Activated CD8-positive, alpha-beta memory T cell treated with anti-CD3 and anti-CD28 coated beads, Interleukin-2, amount 10 ng/mL, durations not matched to agents 7 days and 5 days (primary cell): ENCODE measurements at regions not wholly inside any gene's neighbourhood (a gene's known extent, or its start where the extent isn't known, plus 50 kb on each side); places are given as distances from the start of the nearest gene placed in this dataset.

Source experiments
- ATAC-seq: fragments of 150-1000 bp; cut with Tn5 transposase; one replicate; pipeline ENCODE4 v1.10.0; 2021; ENCODE audit warnings: moderate library complexity
- CTCF ChIA-PET: fragments of 350-600 bp; sonication (Branson Sonifier 250); formaldehyde crosslinking; loops from one replicate; lab custom pipeline; 2021; ENCODE audit warnings: antibody characterized with exemption; lab: Charles Lee
- DNase-seq: peaks from one replicate; pipeline ENCODE4 v3.0.0-alpha.2; 2020
- H3K27ac Mint-ChIP-seq: one replicate; pipeline ENCODE4 v1.8.0; 2021; ENCODE audit warnings: mild to moderate bottlenecking, mixed read lengths
- H3K27me3 Mint-ChIP-seq: one replicate; pipeline ENCODE4 v1.8.0; 2021; ENCODE audit warnings: mixed read lengths
- H3K36me3 Mint-ChIP-seq: one replicate; pipeline ENCODE4 v1.8.0; 2021; ENCODE audit warnings: mild to moderate bottlenecking, mixed read lengths
- H3K4me1 Mint-ChIP-seq: one replicate; pipeline ENCODE4 v1.8.0; 2021; ENCODE audit warnings: mixed read lengths
- H3K4me3 Mint-ChIP-seq: one replicate; pipeline ENCODE4 v1.8.0; 2021; ENCODE audit warnings: mild to moderate bottlenecking, moderate library complexity, mixed read lengths
- H3K9me3 Mint-ChIP-seq: one replicate; pipeline ENCODE4 v1.8.0; 2022; ENCODE audit warnings: low read depth, mixed read lengths

DNA sequence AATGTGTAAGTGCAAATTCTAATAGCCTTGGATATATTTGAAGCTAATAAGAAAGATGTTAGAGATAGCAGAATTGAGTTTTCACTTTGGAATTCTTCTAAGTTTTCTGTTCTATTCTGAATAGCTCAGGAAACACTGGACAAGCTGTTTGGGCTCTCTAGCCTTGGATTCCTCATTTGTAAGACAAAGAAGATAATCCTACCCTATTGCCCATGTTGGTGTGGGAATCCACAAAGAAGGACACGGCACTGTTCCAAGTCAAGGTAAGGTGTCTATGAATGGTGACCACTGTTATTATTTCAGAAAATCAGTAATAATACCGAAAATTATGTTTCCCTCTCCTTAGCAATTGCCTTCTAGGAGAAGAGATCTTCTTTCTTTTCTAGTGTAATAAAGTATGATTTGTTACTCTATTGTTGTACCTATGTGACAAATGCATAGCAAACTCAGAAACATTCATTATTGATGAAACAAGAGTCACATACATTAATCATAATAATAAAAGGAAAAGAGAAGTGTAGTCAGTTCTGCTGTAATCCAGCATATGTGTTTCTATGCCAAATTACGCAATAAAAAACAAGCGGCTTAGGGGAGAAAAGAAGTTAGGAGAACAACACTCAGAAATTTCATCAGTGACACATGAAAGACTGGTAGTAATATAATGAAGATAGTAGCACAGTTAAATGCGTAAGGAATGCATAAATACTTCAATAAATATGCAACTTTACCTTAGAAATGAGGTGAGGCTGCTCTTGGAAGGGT lies 1012.3 kb upstream of the PHF14 start:
- CTCF ChIA-PET, result no interaction called here
- H3K36me3 Mint-ChIP-seq, result no peaks in the 10 kb centered on the region

DNA sequence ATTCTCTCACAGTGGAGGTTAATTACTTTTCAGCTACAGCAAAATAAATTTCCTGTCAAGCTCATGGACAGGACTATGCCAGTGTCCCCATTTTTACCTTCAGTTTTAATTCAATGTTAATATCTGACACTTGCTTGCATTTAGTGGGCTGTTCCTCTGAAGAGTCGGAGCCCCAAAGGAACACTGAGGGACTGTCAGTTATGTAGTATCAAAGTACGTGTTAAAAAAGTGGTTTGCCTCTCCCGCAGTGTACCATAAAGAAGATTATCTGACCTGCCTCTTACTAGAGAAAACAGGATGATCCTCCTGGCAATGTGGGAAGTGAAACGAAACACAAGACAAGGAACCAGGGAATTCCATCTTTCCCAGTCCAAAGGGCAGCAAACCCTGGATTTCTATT lies 1010.9 kb upstream of the PHF14 start:
- ATAC-seq (no peak), DNase-seq (no peak)
- Mint-ChIP-seq H3K36me3 (no peaks in the 10 kb centered on the region), H3K27ac (no peak overlapping the region), H3K27me3 (no peaks in the 10 kb centered on the region), H3K4me3 (no peak overlapping the region), H3K4me1 (no peaks in the 10 kb centered on the region), H3K9me3 (peaks cover 6% of the 10 kb centered on the region)
- CTCF ChIA-PET, result no interaction called here

More for the DNA sequence above, 1012.3 kb upstream of the PHF14 start:
- no peak for ATAC-seq
- Mint-ChIP-seq H3K27ac (no peak overlapping the region), H3K9me3 (peaks cover 10% of the 10 kb centered on the region), H3K4me1 (no peaks in the 10 kb centered on the region), H3K4me3 (no peak overlapping the region), H3K27me3 (no peaks in the 10 kb centered on the region)
- no peak for DNase-seq

DNA sequence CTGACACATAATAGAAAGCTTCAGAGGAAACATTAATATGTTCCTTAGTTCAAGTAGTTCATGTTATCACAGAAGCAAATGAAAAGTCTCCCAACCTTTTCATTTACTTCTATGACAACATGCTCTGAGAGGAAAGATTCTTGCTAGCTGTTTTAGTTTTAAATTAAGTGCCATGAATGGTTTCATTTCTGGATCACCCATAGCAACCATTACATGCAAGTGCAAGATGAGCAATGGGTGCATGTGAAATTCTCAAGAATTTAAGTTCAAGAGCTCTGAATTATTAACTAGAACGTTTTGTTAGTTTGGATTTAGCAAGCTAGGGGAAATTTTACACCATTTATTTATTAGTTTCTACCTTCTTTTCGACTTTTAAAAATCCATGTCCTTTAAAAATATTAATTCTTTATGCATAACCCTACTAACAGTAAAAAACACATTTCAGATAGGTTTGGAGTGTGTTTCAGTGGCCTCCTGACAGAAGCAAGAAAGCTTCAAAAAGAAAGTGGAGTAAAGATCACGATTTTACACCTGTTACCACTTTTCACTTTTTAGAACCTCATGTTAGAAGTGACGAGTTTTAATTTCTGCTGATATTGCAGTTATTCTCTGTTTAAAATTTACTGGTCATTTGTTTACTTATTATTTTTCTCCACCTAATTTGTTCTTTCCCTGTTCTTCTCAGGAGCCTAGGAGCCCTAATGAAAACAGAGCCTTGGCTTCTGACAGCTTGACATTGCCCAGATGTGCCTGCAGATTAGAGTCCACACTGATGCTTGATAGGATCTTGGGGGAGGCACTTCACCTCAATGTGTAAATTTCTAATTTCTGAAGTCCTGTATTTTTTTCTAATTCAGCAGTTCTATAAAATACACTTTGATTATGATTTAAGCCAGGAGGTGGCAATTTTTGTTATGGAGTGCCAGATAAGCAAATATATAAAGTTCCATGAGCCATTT lies 995.3 kb upstream of the PHF14 start:
- no peak for ATAC-seq
- Mint-ChIP-seq H3K4me3 (no peak overlapping the region), H3K27ac (no peak overlapping the region), H3K36me3 (no peaks in the 10 kb centered on the region), H3K9me3 (no peaks in the 10 kb centered on the region), H3K4me1 (no peaks in the 10 kb centered on the region), H3K27me3 (no peaks in the 10 kb centered on the region)
- CTCF ChIA-PET, result no interaction called here
- no peak for DNase-seq

DNA sequence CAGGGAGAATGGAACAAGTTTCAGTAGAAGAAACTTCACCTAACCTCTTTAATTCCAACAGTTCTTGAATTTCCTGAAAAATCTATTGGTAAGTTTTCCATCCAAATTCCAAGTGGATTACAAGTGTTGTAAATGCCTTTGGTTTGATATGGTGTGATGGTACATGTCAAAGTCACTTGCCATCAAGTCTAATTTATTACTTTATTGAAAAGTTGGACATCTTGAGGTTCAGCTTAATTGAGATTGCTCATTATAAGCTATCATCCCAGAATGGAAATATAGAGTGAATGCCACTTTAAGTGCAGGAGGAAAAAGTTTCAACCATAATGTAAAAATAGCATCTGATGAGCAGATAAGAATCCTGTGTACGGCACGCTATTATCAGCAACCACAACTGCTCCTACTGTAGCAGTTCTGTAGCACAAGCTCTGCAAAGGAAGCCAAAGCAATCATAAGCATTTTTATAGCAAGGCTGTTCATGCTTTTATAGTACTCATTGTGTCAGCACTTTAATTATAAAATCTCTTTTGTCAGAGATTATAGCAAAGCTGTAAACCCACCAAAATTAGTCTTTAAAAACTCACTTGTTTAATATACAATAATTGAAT lies 991.8 kb upstream of the PHF14 start:
- no peak overlapping the region for H3K27ac Mint-ChIP-seq
- no peak for DNase-seq
- CTCF ChIA-PET, result no interaction called here
- no peak for ATAC-seq
- H3K36me3 Mint-ChIP-seq, result no peaks in the 10 kb centered on the region
- no peaks in the 10 kb centered on the region for H3K27me3 Mint-ChIP-seq
- H3K4me1 Mint-ChIP-seq, result no peaks in the 10 kb centered on the region
- no peak overlapping the region for H3K4me3 Mint-ChIP-seq
- H3K9me3 Mint-ChIP-seq, result no peaks in the 10 kb centered on the region

- no peaks in the 10 kb centered on the region for H3K4me1 Mint-ChIP-seq
- no peaks in the 10 kb centered on the region for H3K27me3 Mint-ChIP-seq
- H3K4me3 Mint-ChIP-seq, result no peak overlapping the region
- CTCF ChIA-PET, result no interaction called here
- no peak for ATAC-seq
- H3K36me3 Mint-ChIP-seq, result no peaks in the 10 kb centered on the region
- DNase-seq, result no peak
- H3K27ac Mint-ChIP-seq, result no peak overlapping the region
- no peaks in the 10 kb centered on the region for H3K9me3 Mint-ChIP-seq
Measured at GRCh38 chr7:9983048-9983447, 990.6 kb upstream of the PHF14 start.

DNA sequence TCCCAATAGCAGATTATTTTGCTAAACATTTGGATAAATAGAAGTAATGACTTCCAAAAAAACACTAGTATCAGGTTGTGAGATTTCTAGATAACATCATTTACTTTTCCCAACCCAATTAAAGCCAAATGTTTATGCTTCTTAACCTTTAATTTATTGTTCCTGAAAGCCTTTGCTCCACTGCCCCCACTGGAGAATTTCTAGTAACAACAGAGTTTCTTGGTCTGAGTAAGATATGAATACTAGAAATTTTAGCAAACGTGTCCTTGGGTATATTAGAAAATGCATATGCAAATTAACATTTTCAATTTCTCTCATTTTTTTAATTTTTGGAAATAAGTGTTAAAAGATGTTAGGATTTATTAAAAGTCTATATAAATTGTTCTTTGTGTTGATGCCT lies 958.0 kb upstream of the PHF14 start:
- CTCF ChIA-PET, result no interaction called here
- no peak overlapping the region for H3K27ac Mint-ChIP-seq
- no peaks in the 10 kb centered on the region for H3K4me1 Mint-ChIP-seq
- H3K36me3 Mint-ChIP-seq, result no peaks in the 10 kb centered on the region
- H3K9me3 Mint-ChIP-seq, result no peaks in the 10 kb centered on the region
- ATAC-seq, result no peak
- H3K27me3 Mint-ChIP-seq, result no peaks in the 10 kb centered on the region
- DNase-seq, result no peak
- no peak overlapping the region for H3K4me3 Mint-ChIP-seq

DNA sequence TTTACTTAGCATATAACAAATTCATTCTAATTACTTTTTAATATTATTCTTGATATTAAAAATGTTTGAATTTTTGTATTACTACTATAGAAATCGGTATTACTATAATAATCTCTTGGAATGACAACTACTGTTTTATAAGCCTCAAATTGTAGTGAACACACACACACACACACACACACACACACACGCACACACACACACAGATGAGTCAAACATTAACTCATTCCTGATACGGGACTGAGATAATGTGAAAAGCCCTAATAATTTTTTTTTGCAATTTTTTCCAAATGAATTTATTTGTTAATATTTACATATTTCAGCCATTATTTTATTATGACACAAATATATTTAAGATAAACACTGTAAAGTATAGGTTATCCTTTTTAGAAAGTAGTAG lies 951.2 kb upstream of the PHF14 start:
- H3K27ac Mint-ChIP-seq, result no peak overlapping the region
- no peaks in the 10 kb centered on the region for H3K36me3 Mint-ChIP-seq
- DNase-seq (no peak), ATAC-seq (no peak)
- no peaks in the 10 kb centered on the region for H3K27me3 Mint-ChIP-seq
- no peaks in the 10 kb centered on the region for H3K4me1 Mint-ChIP-seq
- no peak overlapping the region for H3K4me3 Mint-ChIP-seq
- peaks cover 10% of the 10 kb centered on the region for H3K9me3 Mint-ChIP-seq
- CTCF ChIA-PET, result no interaction called here

GRCh38 chr7:10022957-10023356 lies 950.7 kb upstream of the PHF14 start:
- CTCF ChIA-PET, result no interaction called here
- Mint-ChIP-seq H3K36me3 (no peaks in the 10 kb centered on the region), H3K9me3 (peaks cover 10% of the 10 kb centered on the region), H3K27ac (no peak overlapping the region), H3K27me3 (no peaks in the 10 kb centered on the region), H3K4me3 (no peak overlapping the region), H3K4me1 (no peaks in the 10 kb centered on the region)
- ATAC-seq (no peak), DNase-seq (no peak)

GRCh38 chr7:10034843-10035556 lies 938.7 kb upstream of the PHF14 start:
- Mint-ChIP-seq H3K27me3 (no peaks in the 10 kb centered on the region), H3K4me1 (peaks cover 8% of the 10 kb centered on the region), H3K9me3 (no peaks in the 10 kb centered on the region), H3K27ac (peak overlapping the region; percentile 12), H3K4me3 (no peak overlapping the region), H3K36me3 (no peaks in the 10 kb centered on the region)
- ATAC-seq (peak; percentile 33), DNase-seq (no peak)
- CTCF ChIA-PET, result interaction anchor here (0.6 kb wide), 1 partner anchor 881 kb away, joined by 3 read pairs; no protein-coding TSS in a partner anchor

GRCh38 chr7:10036693-10037092 lies 937.0 kb upstream of the PHF14 start:
- Mint-ChIP-seq H3K4me1 (peaks cover 8% of the 10 kb centered on the region), H3K27me3 (no peaks in the 10 kb centered on the region), H3K36me3 (no peaks in the 10 kb centered on the region), H3K4me3 (no peak overlapping the region), H3K9me3 (no peaks in the 10 kb centered on the region), H3K27ac (no peak overlapping the region)
- ATAC-seq (no peak), DNase-seq (no peak)
- CTCF ChIA-PET, result no interaction called here

DNA sequence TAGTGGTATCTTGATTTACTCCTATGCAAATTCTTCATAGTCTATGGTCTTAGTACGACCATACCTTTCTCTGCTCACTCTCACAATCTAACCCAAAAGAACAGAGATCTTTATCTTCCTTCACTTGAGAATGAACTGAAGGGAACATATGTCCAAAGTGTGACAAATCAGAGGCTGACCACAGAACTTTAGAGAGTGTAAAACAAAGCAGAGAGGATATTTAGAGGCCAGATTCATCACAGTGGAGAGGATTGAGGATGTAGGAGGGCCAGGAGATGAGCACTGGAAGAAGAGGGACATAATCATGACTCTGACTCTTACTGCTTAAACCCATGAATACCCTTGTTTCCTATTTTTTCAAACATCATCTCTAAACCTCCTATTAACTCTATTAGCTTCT lies 935.3 kb upstream of the PHF14 start:
- H3K36me3 Mint-ChIP-seq, result no peaks in the 10 kb centered on the region
- ATAC-seq, result no peak

GRCh38 chr7:10040674-10041073 lies 933.0 kb upstream of the PHF14 start:
- DNase-seq, result no peak
- CTCF ChIA-PET, result no interaction called here

More for the DNA sequence above, 935.3 kb upstream of the PHF14 start:
- no peaks in the 10 kb centered on the region for H3K9me3 Mint-ChIP-seq
- H3K27ac Mint-ChIP-seq, result no peak overlapping the region
- H3K4me1 Mint-ChIP-seq, result peaks cover 8% of the 10 kb centered on the region
- CTCF ChIA-PET, result no interaction called here
- DNase-seq, result no peak
- H3K4me3 Mint-ChIP-seq, result no peak overlapping the region
- no peaks in the 10 kb centered on the region for H3K27me3 Mint-ChIP-seq

GRCh38 chr7:10070899-10071298 lies 902.8 kb upstream of the PHF14 start:
- Mint-ChIP-seq H3K36me3 (no peaks in the 10 kb centered on the region), H3K4me3 (no peak overlapping the region), H3K9me3 (no peaks in the 10 kb centered on the region), H3K27me3 (no peaks in the 10 kb centered on the region), H3K27ac (no peak overlapping the region), H3K4me1 (no peaks in the 10 kb centered on the region)
- DNase-seq (no peak), ATAC-seq (no peak)
- CTCF ChIA-PET, result no interaction called here

More at GRCh38 chr7:10040674-10041073, 933.0 kb upstream of the PHF14 start:
- no peaks in the 10 kb centered on the region for H3K27me3 Mint-ChIP-seq
- H3K4me1 Mint-ChIP-seq, result no peaks in the 10 kb centered on the region
- no peaks in the 10 kb centered on the region for H3K9me3 Mint-ChIP-seq
- no peak overlapping the region for H3K27ac Mint-ChIP-seq
- no peak overlapping the region for H3K4me3 Mint-ChIP-seq
- ATAC-seq, result no peak
- H3K36me3 Mint-ChIP-seq, result no peaks in the 10 kb centered on the region
